ENCODE measurements at regions not wholly inside any gene's neighbourhood (a gene's known extent, or its start where the extent isn't known, plus 50 kb on each side); places are given as distances from the start of the nearest gene placed in this dataset. TPM values are rescaled to one million over a fixed set of nuclear protein-coding genes. Genes with fewer than 3 reads are reported as not detected.

MicroRNAs encoded in the stretch of these regions (microRNA counts, 767-probe panel; counts per million panel counts)
- microRNA hsa-miR-548aj-3p: not detected

Small RNAs in the stretch of these regions (microRNA-seq; reads per million reads assigned to microRNA genes)
- not detected for gene MIR548AJ1

Small RNAs in the stretch of these regions (small RNA-seq; reads per million reads assigned to genes)
- 0 reads per million in 3 experiments for gene MIR548AJ1 (ENCODE audit: insufficient read depth in 2 of 3, insufficient read length in 3 of 3, low read depth in 2 of 3, low replicate concordance in 1 of 3)

Measured in HepG2 (cell line).